ENCODE measurements at regions not wholly inside any gene's neighbourhood (a gene's known extent, or its start where the extent isn't known, plus 50 kb on each side); places are given as distances from the start of the nearest gene placed in this dataset.
A peak's percentile ranks its signal among the peaks of the same experiment; 100 is the strongest.

- no peak for DNase-seq
Observed at GRCh38 chrX:107502316-107502715, 52.9 kb downstream of the FRMPD3 start.

GRCh38 chrX:107504006-107504405, 54.6 kb downstream of the FRMPD3 start:
- no peak for DNase-seq

GRCh38 chrX:107505223-107505622, 55.8 kb downstream of the FRMPD3 start:
- no peak for DNase-seq

- no peak for DNase-seq
Observed at GRCh38 chrX:107506596-107507031, 57.2 kb downstream of the FRMPD3 start.

- DNase-seq: no peak
Observed at GRCh38 chrX:107507093-107507743, 57.8 kb downstream of the FRMPD3 start.

GRCh38 chrX:107507744-107508117, 58.3 kb downstream of the FRMPD3 start:
- DNase-seq: no peak

- DNase-seq: no peak
Observed at GRCh38 chrX:107508925-107509324, 59.5 kb downstream of the FRMPD3 start.

GRCh38 chrX:107514944-107515343, 65.5 kb downstream of the FRMPD3 start:
- DNase-seq: no peak

GRCh38 chrX:107521877-107522586, 72.6 kb downstream of the FRMPD3 start:
- DNase-seq: no peak

GRCh38 chrX:107522901-107523300, 73.4 kb downstream of the FRMPD3 start:
- DNase-seq: no peak

- no peak for DNase-seq
Observed at GRCh38 chrX:107526141-107526540, 76.7 kb downstream of the FRMPD3 start.

- no peak for DNase-seq
Observed at GRCh38 chrX:107530141-107530540, 80.7 kb downstream of the FRMPD3 start.

- no peak for DNase-seq
Observed at GRCh38 chrX:107537815-107538214, 88.4 kb downstream of the FRMPD3 start.

GRCh38 chrX:107541244-107541643, 87.1 kb upstream of the PRPS1 start:
- DNase-seq: no peak

GRCh38 chrX:107542040-107542439, 86.3 kb upstream of the PRPS1 start:
- no peak for DNase-seq

GRCh38 chrX:107542500-107542899, 85.8 kb upstream of the PRPS1 start:
- DNase-seq: peak in 6 of 14 donors; percentile 2 to 17 (median 4)

- DNase-seq: no peak
Observed at GRCh38 chrX:107547621-107548020, 80.7 kb upstream of the PRPS1 start.

GRCh38 chrX:107548775-107549174, 79.5 kb upstream of the PRPS1 start:
- no peak for DNase-seq

- DNase-seq: no peak
Observed at GRCh38 chrX:107549504-107549903, 78.8 kb upstream of the PRPS1 start.

GRCh38 chrX:107551546-107551945, 76.8 kb upstream of the PRPS1 start:
- peak in 9 of 14 donors; percentile 0 to 61 (median 9) for DNase-seq

GRCh38 chrX:107552930-107553329, 75.4 kb upstream of the PRPS1 start:
- DNase-seq: peak in 1 of 14 donors; percentile 28

- DNase-seq: no peak
Observed at GRCh38 chrX:107556967-107557366, 71.3 kb upstream of the PRPS1 start.

GRCh38 chrX:107559506-107559905, 68.8 kb upstream of the PRPS1 start:
- DNase-seq: no peak

- DNase-seq: no peak
Observed at GRCh38 chrX:107560041-107560440, 68.3 kb upstream of the PRPS1 start.

Data from C1 segment of cervical spinal cord (tissue), 14 donors.